GM23248 (cell line): ENCODE measurements at regions not wholly inside any gene's neighbourhood (a gene's known extent, or its start where the extent isn't known, plus 50 kb on each side); places are given as distances from the start of the nearest gene placed in this dataset.
A peak's percentile ranks its signal among the peaks of the same experiment; 100 is the strongest.

Experiments used
- DNase-seq: peaks from one replicate; pipeline ENCODE4 v3.0.0-alpha.2; 2015
- H2AFZ ChIP-seq: fragments of 200-600 bp; sonication (generic); 2 replicates; pipeline ENCODE4 v1.6.1; 2016; ENCODE audit warnings: antibody characterized with exemption
- H3F3A ChIP-seq: fragments of 200-600 bp; sonication (generic); 2 replicates; pipeline ENCODE4 v1.6.1; 2016; ENCODE audit warnings: mild to moderate bottlenecking, antibody characterized with exemption, mixed run types; ENCODE audit not compliant: insufficient read depth
- H3K27ac ChIP-seq: fragments of 200-600 bp; sonication (generic); 2 replicates; pipeline ENCODE4 v1.5.1; 2016; ENCODE audit warnings: mild to moderate bottlenecking
- H3K27me3 ChIP-seq: fragments of 200-600 bp; sonication (generic); replicated peaks from 2 replicates; pipeline ENCODE4 v1.6.1; 2016; ENCODE audit warnings: mild to moderate bottlenecking; ENCODE audit not compliant: insufficient read depth
- H3K36me3 ChIP-seq: fragments of 200-600 bp; sonication (generic); 2 replicates; pipeline ENCODE4 v1.6.1; 2016; ENCODE audit warnings: low read depth, mild to moderate bottlenecking
- H3K4me1 ChIP-seq: fragments of 200-600 bp; sonication (generic); 2 replicates; pipeline ENCODE4 v1.6.1; 2016; ENCODE audit warnings: mild to moderate bottlenecking; ENCODE audit not compliant: insufficient read depth
- H3K4me2 ChIP-seq: fragments of 200-600 bp; sonication (generic); one replicate; pipeline ENCODE4 v1.6.1; 2016; ENCODE audit warnings: mild to moderate bottlenecking; ENCODE audit not compliant: unreplicated experiment
- H3K4me3 ChIP-seq: fragments of 200-600 bp; sonication (generic); 2 replicates; pipeline ENCODE4 v1.5.1; 2016; ENCODE audit warnings: mild to moderate bottlenecking
- H3K79me2 ChIP-seq: fragments of 200-600 bp; sonication (generic); 2 replicates; pipeline ENCODE4 v1.6.1; 2016; ENCODE audit warnings: mild to moderate bottlenecking; ENCODE audit not compliant: insufficient read depth
- H3K9ac ChIP-seq: fragments of 200-600 bp; sonication (generic); 2 replicates; pipeline ENCODE4 v1.6.1; 2016; ENCODE audit warnings: mild to moderate bottlenecking
- H3K9me2 ChIP-seq: fragments of 200-600 bp; sonication (generic); 2 replicates; pipeline ENCODE4 v1.6.1; 2016; ENCODE audit warnings: mixed run types, mild to moderate bottlenecking, moderate library complexity; ENCODE audit not compliant: insufficient read depth
- H3K9me3 ChIP-seq: fragments of 200-600 bp; sonication (generic); one replicate; pipeline ENCODE4 v1.6.1; 2017; ENCODE audit warnings: low read depth
- H4K20me1 ChIP-seq: fragments of 200-600 bp; sonication (generic); 2 replicates; pipeline ENCODE4 v1.6.0; 2016; ENCODE audit not compliant: insufficient read depth
- EZH2 ChIP-seq: fragments of 200-600 bp; sonication (generic); IDR thresholded peaks from 2 replicates; pipeline ENCODE4 v1.6.1; 2018; ENCODE audit warnings: antibody characterized with exemption, mild to moderate bottlenecking; ENCODE audit not compliant: insufficient read depth, poor library complexity, severe bottlenecking
- EZH2phosphoT487 ChIP-seq: fragments of 200-600 bp; sonication (generic); IDR thresholded peaks from 2 replicates; pipeline ENCODE4 v1.6.1; 2018; ENCODE audit warnings: antibody characterized with exemption, moderate library complexity, mild to moderate bottlenecking, low read depth; ENCODE audit not compliant: insufficient read depth
- WGBS, 2 experiments: methylation state at CpG; one replicate each; pipeline ENCODE4 v1.1.6; 2015 to 2017; ENCODE audit warnings: low lambda C conversion rate in 2 of 2, low coverage in 1 of 2; ENCODE audit errors: missing lambda C conversion rate in 2 of 2; 5-methylcytosine and 5-hydroxymethylcytosine counted together
- in situ Hi-C: fragments of 300-500 bp; cut with MboI; formaldehyde crosslinking; loops from 2 replicates; pipeline ENCODE4 v1.15.0; 2020

DNA sequence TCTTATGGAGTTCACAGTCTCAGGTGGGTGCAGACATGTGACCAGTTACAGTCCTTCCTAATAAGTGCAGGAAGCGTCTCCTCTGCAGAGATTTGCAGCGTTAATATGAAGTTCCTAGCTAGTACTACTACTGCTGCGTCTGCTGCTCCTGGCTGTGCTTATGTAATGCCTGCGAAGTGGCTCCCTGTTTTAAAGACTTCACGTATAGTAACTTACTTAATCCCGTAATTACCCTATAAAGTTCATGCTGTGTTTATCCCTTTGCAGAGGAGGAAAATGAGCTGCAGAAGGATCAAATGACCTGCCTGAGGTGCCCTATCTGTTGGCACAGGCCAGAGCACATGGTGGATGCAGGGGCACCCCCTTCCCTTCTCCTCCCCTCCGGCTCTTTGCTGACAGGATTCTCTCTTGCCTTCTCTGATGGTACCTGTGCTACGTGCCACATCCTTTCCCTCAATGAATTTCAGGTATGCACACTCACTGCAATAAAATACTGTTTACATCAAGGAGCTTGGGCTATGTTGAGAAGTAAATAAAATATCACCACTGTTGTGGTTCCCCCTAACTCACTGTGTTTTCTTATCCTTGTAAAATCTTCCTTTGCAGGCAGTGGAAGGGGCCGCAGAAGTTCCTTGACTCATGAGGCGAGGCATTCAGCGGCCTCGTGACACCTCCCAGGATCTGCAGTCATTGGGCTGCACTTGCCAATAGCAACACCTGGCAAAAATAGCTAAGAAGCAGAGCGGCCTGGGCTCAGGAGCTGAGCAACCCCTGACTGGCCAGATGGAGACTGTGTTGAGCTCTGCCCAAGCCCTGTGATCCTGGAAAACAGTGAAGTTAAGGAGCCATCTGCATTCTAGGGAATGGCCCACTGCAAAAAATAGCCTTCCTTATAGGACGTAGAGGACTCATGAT lies 188.9 kb upstream of the ATP10A start:
- no peaks in the 10 kb centered on the region for H3K79me2 ChIP-seq
- H3K4me3 ChIP-seq, result no peak overlapping the region
- no peaks in the 10 kb centered on the region for H3K36me3 ChIP-seq
- in situ Hi-C loops, result loop anchor here (10.0 kb wide), 1 partner anchor 183 kb away; no protein-coding TSS in a partner anchor
- peaks cover 10% of the 10 kb centered on the region; the same call in 1 of the 2 replicates for H3K27me3 ChIP-seq
- no peak overlapping the region for H3K27ac ChIP-seq
- H3K9ac ChIP-seq, result no peak overlapping the region
- H3K4me1 ChIP-seq, result no peaks in the 10 kb centered on the region
- TF ChIP-seq EZH2phosphoT487 (no peak), EZH2 (no peak)
- no peaks in the 10 kb centered on the region for H4K20me1 ChIP-seq
- H3K9me3 ChIP-seq, result no peaks in the 10 kb centered on the region
- H3F3A ChIP-seq, result no peaks in the 10 kb centered on the region
- WGBS, 2 experiments, result 23 to 33% methylated on average over 14 of the region's 14 CpGs
- no peaks in the 10 kb centered on the region for H3K9me2 ChIP-seq
- no peak overlapping the region for H3K4me2 ChIP-seq
- DNase-seq, result peak; percentile 72
- H2AFZ ChIP-seq, result no peak overlapping the region

- WGBS, 2 experiments, result 10 to 14% methylated on average over 4 of the region's 4 CpGs
- H3K9me2 ChIP-seq, result no peaks in the 10 kb centered on the region
Observed at GRCh38 chr15:26050984-26051383, 187.9 kb upstream of the ATP10A start.

GRCh38 chr15:26049900-26050657 lies 187.0 kb upstream of the ATP10A start:
- Histone ChIP-seq H3K9me3 (no peaks in the 10 kb centered on the region), H4K20me1 (no peaks in the 10 kb centered on the region), H3K4me3 (no peak overlapping the region), H3K79me2 (no peaks in the 10 kb centered on the region), H3K27ac (no peak overlapping the region), H2AFZ (no peak overlapping the region), H3K4me2 (no peak overlapping the region), H3K27me3 (peaks cover 10% of the 10 kb centered on the region; the same call in 1 of the 2 replicates), H3K9me2 (no peaks in the 10 kb centered on the region), H3F3A (no peaks in the 10 kb centered on the region), H3K9ac (no peak overlapping the region), H3K4me1 (no peaks in the 10 kb centered on the region), H3K36me3 (no peaks in the 10 kb centered on the region)
- no peak for DNase-seq
- TF ChIP-seq EZH2 (no peak), EZH2phosphoT487 (no peak)
- in situ Hi-C loops, result loop anchor here (10.0 kb wide), 1 partner anchor 185 kb away; no protein-coding TSS in a partner anchor
- WGBS, 2 experiments, result 61 to 66% methylated on average over 9 of the region's 9 CpGs

More at GRCh38 chr15:26050984-26051383, 187.9 kb upstream of the ATP10A start:
- no peak overlapping the region for H3K27ac ChIP-seq
- in situ Hi-C loops, result loop anchor here (10.0 kb wide), 1 partner anchor 184 kb away; no protein-coding TSS in a partner anchor
- no peaks in the 10 kb centered on the region for H3K36me3 ChIP-seq
- H3F3A ChIP-seq, result no peaks in the 10 kb centered on the region
- H3K4me3 ChIP-seq, result no peak overlapping the region
- H3K4me2 ChIP-seq, result no peak overlapping the region
- H3K9me3 ChIP-seq, result no peaks in the 10 kb centered on the region
- peaks cover 10% of the 10 kb centered on the region; the same call in 1 of the 2 replicates for H3K27me3 ChIP-seq
- TF ChIP-seq EZH2phosphoT487 (no peak), EZH2 (no peak)
- no peak overlapping the region for H2AFZ ChIP-seq
- no peaks in the 10 kb centered on the region for H3K4me1 ChIP-seq
- no peak for DNase-seq
- H4K20me1 ChIP-seq, result no peaks in the 10 kb centered on the region
- no peaks in the 10 kb centered on the region for H3K79me2 ChIP-seq
- H3K9ac ChIP-seq, result no peak overlapping the region

- Histone ChIP-seq H3K4me3 (no peak overlapping the region), H3K27me3 (peaks cover 10% of the 10 kb centered on the region; the same call in 1 of the 2 replicates), H3F3A (no peaks in the 10 kb centered on the region), H3K27ac (no peak overlapping the region), H3K36me3 (no peaks in the 10 kb centered on the region), H3K9me2 (no peaks in the 10 kb centered on the region), H3K9ac (no peak overlapping the region), H4K20me1 (no peaks in the 10 kb centered on the region), H3K4me2 (no peak overlapping the region), H2AFZ (no peak overlapping the region), H3K79me2 (no peaks in the 10 kb centered on the region), H3K9me3 (no peaks in the 10 kb centered on the region), H3K4me1 (no peaks in the 10 kb centered on the region)
- WGBS, 2 experiments, result 55 to 63% methylated on average over 7 of the region's 7 CpGs
- DNase-seq, result no peak
- in situ Hi-C loops, result no loop called here
- TF ChIP-seq EZH2phosphoT487 (no peak), EZH2 (no peak)
Observed at GRCh38 chr15:26048669-26049068, 185.5 kb upstream of the ATP10A start.
